Left hindlimb (tissue), 1 donor: ENCODE measurements at regions not wholly inside any gene's neighbourhood (a gene's known extent, or its start where the extent isn't known, plus 50 kb on each side); places are given as distances from the start of the nearest gene placed in this dataset.

Experiments
- DNase-seq: peaks from one replicate; pipeline ENCODE4 v3.0.0-alpha.2; 2018

- no peak for DNase-seq
Measured at GRCh38 chr12:77777274-77777673, 53.4 kb upstream of the NAV3 start.

- no peak for DNase-seq
Measured at GRCh38 chr12:77774761-77775160, 55.9 kb upstream of the NAV3 start.

- no peak for DNase-seq
Measured at GRCh38 chr12:77772676-77773298, 57.9 kb upstream of the NAV3 start.

GRCh38 chr12:77768558-77768957 is 62.1 kb upstream of the NAV3 start:
- DNase-seq = no peak

GRCh38 chr12:77767756-77768343 is 62.8 kb upstream of the NAV3 start:
- no peak for DNase-seq

GRCh38 chr12:77767335-77767734 is 63.4 kb upstream of the NAV3 start:
- no peak for DNase-seq

GRCh38 chr12:77766224-77766623 is 64.5 kb upstream of the NAV3 start:
- DNase-seq = no peak

- DNase-seq = no peak
Measured at GRCh38 chr12:77761286-77761685, 69.4 kb upstream of the NAV3 start.

- DNase-seq = no peak
Measured at GRCh38 chr12:77760271-77761025, 70.2 kb upstream of the NAV3 start.

GRCh38 chr12:77754086-77754485 is 76.6 kb upstream of the NAV3 start:
- no peak for DNase-seq

- DNase-seq = no peak
Measured at GRCh38 chr12:77751939-77752338, 78.8 kb upstream of the NAV3 start.

- no peak for DNase-seq
Measured at GRCh38 chr12:77746096-77746495, 84.6 kb upstream of the NAV3 start.

- DNase-seq = no peak
Measured at GRCh38 chr12:77745624-77746023, 85.1 kb upstream of the NAV3 start.

GRCh38 chr12:77742631-77743030 is 88.1 kb upstream of the NAV3 start:
- DNase-seq = no peak

GRCh38 chr12:77741974-77742517 is 88.6 kb upstream of the NAV3 start:
- DNase-seq = no peak

GRCh38 chr12:77736219-77736965 is 94.3 kb upstream of the NAV3 start:
- DNase-seq = no peak

GRCh38 chr12:77734214-77734883 is 96.3 kb upstream of the NAV3 start:
- DNase-seq = no peak

- no peak for DNase-seq
Measured at GRCh38 chr12:77728018-77728417, 102.7 kb upstream of the NAV3 start.

GRCh38 chr12:77727442-77728001 is 103.2 kb upstream of the NAV3 start:
- DNase-seq = no peak

GRCh38 chr12:77725611-77726010 is 105.1 kb upstream of the NAV3 start:
- DNase-seq = no peak

- DNase-seq = no peak
Measured at GRCh38 chr12:77724367-77724957, 106.2 kb upstream of the NAV3 start.

GRCh38 chr12:77723308-77723707 is 107.4 kb upstream of the NAV3 start:
- DNase-seq = no peak
